Epithelial cell of esophagus (primary cell): ENCODE measurements at regions not wholly inside any gene's neighbourhood (a gene's known extent, or its start where the extent isn't known, plus 50 kb on each side); places are given as distances from the start of the nearest gene placed in this dataset.
A peak's percentile ranks its signal among the peaks of the same experiment; 100 is the strongest.

ENCODE experiments used
- DNase-seq: peaks from one replicate; pipeline ENCODE4 v3.0.0; 2010; ENCODE audit warnings: low read depth
- H3K4me3 ChIP-seq: 2 replicates; pipeline ENCODE4 v1.5.1; 2011; ENCODE audit warnings: mild to moderate bottlenecking, low read length, control low read depth
- CTCF ChIP-seq: IDR thresholded peaks from 2 replicates; pipeline ENCODE4 v1.5.1; 2011; ENCODE audit warnings: low read depth, mild to moderate bottlenecking, low read length, control low read depth, inconsistent platforms; ENCODE audit not compliant: insufficient read depth; ENCODE audit errors: missing control alignments

GRCh38 chr7:128145191-128145590 lies 95.9 kb upstream of the LEP start:
- no peak for TF ChIP-seq CTCF
- no peak overlapping the region for H3K4me3 ChIP-seq
- peak; percentile 70 for DNase-seq

GRCh38 chr7:128146052-128146451 lies 95.0 kb upstream of the LEP start:
- no peak for TF ChIP-seq CTCF
- no peak overlapping the region for H3K4me3 ChIP-seq

GRCh38 chr7:128148676-128149075 lies 92.4 kb upstream of the LEP start:
- DNase-seq = peak; percentile 35
- TF ChIP-seq CTCF = no peak
- H3K4me3 ChIP-seq = no peak overlapping the region

More at GRCh38 chr7:128146052-128146451, 95.0 kb upstream of the LEP start:
- no peak for DNase-seq

- no peak overlapping the region for H3K4me3 ChIP-seq
- TF ChIP-seq CTCF = no peak
- no peak for DNase-seq
Observed at GRCh38 chr7:128150223-128150865, 90.7 kb upstream of the LEP start.

- no peak overlapping the region for H3K4me3 ChIP-seq
- DNase-seq = no peak
- TF ChIP-seq CTCF = no peak
Observed at GRCh38 chr7:128151635-128152034, 89.4 kb upstream of the LEP start.

- no peak for TF ChIP-seq CTCF
- no peak for DNase-seq
- H3K4me3 ChIP-seq = no peak overlapping the region
Observed at GRCh38 chr7:128152721-128153120, 88.4 kb upstream of the LEP start.

GRCh38 chr7:128153436-128153835 lies 87.6 kb upstream of the LEP start:
- no peak overlapping the region for H3K4me3 ChIP-seq
- TF ChIP-seq CTCF = no peak
- no peak for DNase-seq
